HG03108 (cell line): ENCODE measurements at regions not wholly inside any gene's neighbourhood (a gene's known extent, or its start where the extent isn't known, plus 50 kb on each side); places are given as distances from the start of the nearest gene placed in this dataset.
"Not testable (repeated sequence)": the region's sequence is repeated elsewhere in the genome, so short reads cannot be mapped to it uniquely, and the experiment has no call there.

Experiments
- ATAC-seq: cut with Tn5 transposase; IDR thresholded peaks from one replicate; pipeline ENCODE4 v1.9.1; 2021; ENCODE audit warnings: moderate library complexity; ENCODE audit not compliant: unreplicated experiment

GRCh38 chr3:181549266-181549665 lies 162.5 kb upstream of the SOX2 start:
- ATAC-seq = no peak

- no peak for ATAC-seq
Observed at GRCh38 chr3:181541414-181541813, 170.3 kb upstream of the SOX2 start.

GRCh38 chr3:181534781-181535221 lies 176.9 kb upstream of the SOX2 start:
- ATAC-seq = no peak

- no peak for ATAC-seq
Observed at GRCh38 chr3:181533811-181534210, 177.9 kb upstream of the SOX2 start.

- no peak for ATAC-seq
Observed at GRCh38 chr3:181530584-181530983, 181.1 kb upstream of the SOX2 start.

- no peak for ATAC-seq
Observed at GRCh38 chr3:181521831-181522230, 189.9 kb upstream of the SOX2 start.

- ATAC-seq = no peak
Observed at GRCh38 chr3:181518222-181518621, 193.5 kb upstream of the SOX2 start.

GRCh38 chr3:181512787-181513186 lies 198.9 kb upstream of the SOX2 start:
- no peak for ATAC-seq

GRCh38 chr3:181510500-181510899 lies 201.2 kb upstream of the SOX2 start:
- no peak for ATAC-seq

- no peak for ATAC-seq
Observed at GRCh38 chr3:181497358-181497757, 214.4 kb upstream of the SOX2 start.

GRCh38 chr3:181493423-181493822 lies 218.3 kb upstream of the SOX2 start:
- no peak for ATAC-seq

GRCh38 chr3:181488536-181488935 lies 223.2 kb upstream of the SOX2 start:
- ATAC-seq = no peak

- no peak for ATAC-seq
Observed at GRCh38 chr3:181487236-181487978, 224.3 kb upstream of the SOX2 start.

- ATAC-seq = no peak
Observed at GRCh38 chr3:181486141-181486885, 225.4 kb upstream of the SOX2 start.

- ATAC-seq = no peak
Observed at GRCh38 chr3:181484026-181484425, 227.7 kb upstream of the SOX2 start.

GRCh38 chr3:181475146-181475545 lies 236.6 kb upstream of the SOX2 start:
- ATAC-seq = not testable (repeated sequence)

- no peak for ATAC-seq
Observed at GRCh38 chr3:181470349-181470748, 241.4 kb upstream of the SOX2 start.

GRCh38 chr3:181464033-181464694 lies 247.6 kb upstream of the SOX2 start:
- ATAC-seq = no peak

- ATAC-seq = no peak
Observed at GRCh38 chr3:181461381-181461780, 250.3 kb upstream of the SOX2 start.

- no peak for ATAC-seq
Observed at GRCh38 chr3:181459516-181459915, 252.2 kb upstream of the SOX2 start.

- ATAC-seq = no peak
Observed at GRCh38 chr3:181458857-181459256, 252.9 kb upstream of the SOX2 start.

GRCh38 chr3:181457756-181458155 lies 254.0 kb upstream of the SOX2 start:
- ATAC-seq = no peak
